Panc1 (cell line): ENCODE measurements at regions not wholly inside any gene's neighbourhood (a gene's known extent, or its start where the extent isn't known, plus 50 kb on each side); places are given as distances from the start of the nearest gene placed in this dataset.

Experiments used
- CTCF ChIP-seq: fragments of 450-650 bp; IDR thresholded peaks from 2 replicates; pipeline ENCODE4 v1.5.1; 2017; ENCODE audit warnings: mild to moderate bottlenecking
- SIN3A ChIP-seq: IDR thresholded peaks from 2 replicates; pipeline ENCODE4 v1.6.1; 2012; ENCODE audit warnings: low read depth, mild to moderate bottlenecking, low read length, moderate library complexity, borderline replicate concordance; ENCODE audit not compliant: insufficient read depth

- TF ChIP-seq CTCF (no peak), SIN3A (no peak)
Observed at GRCh38 chr13:108425056-108425455, 155.5 kb downstream of the TNFSF13B start.
